BJ (cell line): ENCODE measurements at regions not wholly inside any gene's neighbourhood (a gene's known extent, or its start where the extent isn't known, plus 50 kb on each side); places are given as distances from the start of the nearest gene placed in this dataset.

Source experiments
- CTCF ChIA-PET: fragments of 350-600 bp; formaldehyde crosslinking; extraction: SDS; loops from one replicate; lab custom pipeline; 2021; ENCODE audit warnings: antibody characterized with exemption, inconsistent platforms; lab: Yijun Ruan, JAX
- POLR2A ChIA-PET: fragments of 300-600 bp; sonication (Branson Sonifier 250); formaldehyde crosslinking; extraction: SDS; loops from one replicate; lab custom pipeline; 2021; ENCODE audit warnings: antibody characterized with exemption; lab: Charles Lee
- DNase-seq: peaks from one replicate; pipeline ENCODE4 v3.0.0-alpha.2; 2011; ENCODE audit warnings: low read depth
- H3K27me3 ChIP-seq: 2 replicates; pipeline ENCODE4 v1.6.0; 2011; ENCODE audit warnings: low read length; ENCODE audit not compliant: control insufficient read depth, insufficient read depth
- H3K36me3 ChIP-seq: 2 replicates; pipeline ENCODE4 v1.5.1; 2011; ENCODE audit warnings: low read length; ENCODE audit not compliant: control insufficient read depth, insufficient read depth
- H3K4me3 ChIP-seq: 2 replicates; pipeline ENCODE4 v1.5.1; 2011; ENCODE audit warnings: low read depth, mild to moderate bottlenecking, control low read depth, low read length
- TF ChIP-seq, protein P1 (sequence below): IDR thresholded peaks from 2 replicates; pipeline ENCODE4 v1.5.1; 2011; ENCODE audit warnings: low read depth, mild to moderate bottlenecking, control low read depth, inconsistent platforms, low read length, moderate library complexity; ENCODE audit not compliant: insufficient read depth

DNA sequence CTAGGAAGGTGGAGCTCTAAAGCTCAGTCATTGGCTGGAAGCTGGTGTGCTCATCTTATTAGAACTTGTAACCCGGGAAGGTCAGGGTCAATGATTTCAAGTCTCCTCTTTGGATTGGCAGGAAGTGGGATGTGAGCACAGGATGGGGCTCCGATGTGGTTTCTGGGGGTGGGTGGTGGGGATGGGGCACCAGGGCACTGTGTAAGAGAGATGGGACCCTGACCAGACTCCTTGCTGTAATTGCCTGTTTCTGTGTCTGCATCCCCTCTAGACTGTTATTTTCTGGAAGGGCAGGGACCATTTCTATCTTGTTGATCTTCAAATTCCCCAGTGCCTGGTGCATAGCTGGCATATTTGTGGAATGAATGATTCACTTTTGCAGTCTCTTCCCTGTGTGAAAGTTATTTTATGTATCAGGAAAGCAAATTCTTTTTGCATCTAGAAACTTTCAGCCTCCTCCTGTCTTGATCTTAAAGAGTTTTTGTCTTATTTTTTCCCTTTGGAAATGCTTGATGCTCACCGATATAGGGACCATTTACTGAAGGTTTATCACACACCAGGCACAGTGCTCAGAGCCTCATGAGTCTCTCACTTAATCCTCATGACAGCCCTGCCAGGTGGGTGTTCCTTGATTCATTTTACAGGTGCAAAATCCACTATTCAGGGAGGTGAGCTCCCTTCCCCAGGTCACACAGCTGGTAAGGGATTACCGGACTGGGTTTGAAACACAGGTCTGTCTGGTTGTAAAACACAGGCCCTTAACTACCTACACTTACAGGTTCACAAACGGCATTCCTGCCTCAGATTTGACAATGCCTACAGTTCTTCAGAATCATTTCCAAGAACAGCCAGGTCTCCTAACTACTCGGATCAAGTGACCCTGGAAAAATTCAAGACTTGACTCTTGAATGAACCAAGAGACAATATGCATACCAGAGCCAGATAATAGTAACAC lies 86.9 kb upstream of the IGF1 start:
- POLR2A ChIA-PET, result no interaction called here
- Histone ChIP-seq H3K4me3 (no peak overlapping the region), H3K27me3 (no peaks in the 10 kb centered on the region), H3K36me3 (no peaks in the 10 kb centered on the region)
- CTCF ChIA-PET, result interaction anchor here (0.8 to 1.0 kb wide), 4 partner anchors 14 to 99 kb away, joined by 3 read pairs; no protein-coding TSS in a partner anchor
- peak; percentile 87 for DNase-seq
- TF ChIP-seq, protein P1, sequence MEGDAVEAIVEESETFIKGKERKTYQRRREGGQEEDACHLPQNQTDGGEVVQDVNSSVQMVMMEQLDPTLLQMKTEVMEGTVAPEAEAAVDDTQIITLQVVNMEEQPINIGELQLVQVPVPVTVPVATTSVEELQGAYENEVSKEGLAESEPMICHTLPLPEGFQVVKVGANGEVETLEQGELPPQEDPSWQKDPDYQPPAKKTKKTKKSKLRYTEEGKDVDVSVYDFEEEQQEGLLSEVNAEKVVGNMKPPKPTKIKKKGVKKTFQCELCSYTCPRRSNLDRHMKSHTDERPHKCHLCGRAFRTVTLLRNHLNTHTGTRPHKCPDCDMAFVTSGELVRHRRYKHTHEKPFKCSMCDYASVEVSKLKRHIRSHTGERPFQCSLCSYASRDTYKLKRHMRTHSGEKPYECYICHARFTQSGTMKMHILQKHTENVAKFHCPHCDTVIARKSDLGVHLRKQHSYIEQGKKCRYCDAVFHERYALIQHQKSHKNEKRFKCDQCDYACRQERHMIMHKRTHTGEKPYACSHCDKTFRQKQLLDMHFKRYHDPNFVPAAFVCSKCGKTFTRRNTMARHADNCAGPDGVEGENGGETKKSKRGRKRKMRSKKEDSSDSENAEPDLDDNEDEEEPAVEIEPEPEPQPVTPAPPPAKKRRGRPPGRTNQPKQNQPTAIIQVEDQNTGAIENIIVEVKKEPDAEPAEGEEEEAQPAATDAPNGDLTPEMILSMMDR, result no peak

DNA sequence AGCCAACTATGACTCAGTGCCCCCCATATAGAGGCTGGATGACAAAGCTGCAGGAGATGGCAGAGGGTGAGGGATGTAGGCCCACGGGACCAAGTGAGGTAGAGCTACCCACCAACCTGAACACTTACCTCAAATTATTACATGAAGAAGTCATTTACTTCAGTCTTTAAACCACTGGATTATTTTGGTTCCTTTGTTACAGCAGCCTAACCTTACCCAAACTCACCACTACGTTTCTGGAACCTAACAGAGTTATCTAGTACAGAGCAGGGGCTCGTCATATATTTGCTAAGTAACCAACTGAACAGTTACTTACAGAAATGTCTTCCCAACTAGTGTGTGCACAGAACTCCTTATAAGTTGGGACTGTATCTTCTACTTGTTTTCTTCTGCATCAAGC lies 85.2 kb upstream of the IGF1 start:
- TF ChIP-seq, protein P1, result no peak
- Histone ChIP-seq H3K27me3 (no peaks in the 10 kb centered on the region), H3K4me3 (no peak overlapping the region), H3K36me3 (no peaks in the 10 kb centered on the region)
- no peak for DNase-seq
- ChIA-PET CTCF (interaction anchor here (1.0 to 1.6 kb wide), 2 partner anchors 137 to 175 kb away, joined by 3 to 4 read pairs; no protein-coding TSS in a partner anchor), POLR2A (no interaction called here)

DNA sequence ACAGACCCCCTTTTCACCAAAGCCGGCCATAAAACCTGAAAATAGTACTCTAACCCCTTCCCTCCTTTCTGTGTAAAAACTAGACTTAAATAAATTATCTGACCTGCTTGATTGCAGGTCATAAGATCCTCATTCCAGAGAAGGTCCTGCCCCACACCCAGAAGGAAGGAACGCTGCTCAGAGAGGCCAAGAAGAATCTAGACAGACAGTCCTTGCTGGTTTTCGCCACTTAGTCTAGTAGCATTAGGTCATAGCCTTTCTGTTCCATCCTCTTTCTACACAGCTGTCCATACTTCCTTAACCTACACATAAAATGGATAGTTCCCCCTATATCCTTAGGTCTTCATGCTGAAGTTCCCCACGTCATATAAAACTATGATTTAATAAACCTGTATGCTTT lies 83.7 kb upstream of the IGF1 start:
- Histone ChIP-seq H3K4me3 (no peak overlapping the region), H3K27me3 (no peaks in the 10 kb centered on the region), H3K36me3 (no peaks in the 10 kb centered on the region)
- ChIA-PET POLR2A (no interaction called here), CTCF (no interaction called here)
- TF ChIP-seq, protein P1, result no peak
- DNase-seq, result no peak

DNA sequence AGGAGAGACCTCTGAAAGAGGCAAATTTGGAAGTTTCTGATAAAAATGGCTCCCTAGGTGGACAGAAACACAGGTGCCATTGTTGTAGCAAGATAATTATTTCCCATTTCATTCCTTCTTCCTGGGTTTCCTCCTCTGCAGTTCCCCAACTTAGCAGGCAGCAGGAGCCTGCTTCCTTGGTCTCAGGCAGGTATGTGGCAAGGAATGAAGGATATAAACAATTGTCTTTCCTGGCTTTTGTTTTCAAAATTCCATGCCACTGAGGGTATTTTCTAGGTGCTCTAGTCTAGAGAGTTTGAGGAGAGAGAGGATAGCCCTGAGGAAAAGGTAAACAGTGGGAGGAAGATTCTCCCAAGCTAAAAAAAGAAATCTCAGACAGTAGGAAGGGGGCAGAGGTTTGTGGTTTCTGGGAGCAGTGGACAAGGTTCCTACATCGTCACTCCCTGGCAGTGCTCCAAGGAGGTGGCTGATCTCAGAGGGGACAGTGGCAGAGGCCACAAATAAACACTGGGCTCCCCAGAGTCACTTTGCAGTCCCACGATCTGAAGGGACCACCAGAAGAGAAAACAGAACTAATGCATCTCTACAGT lies 82.6 kb upstream of the IGF1 start:
- no peak overlapping the region for H3K4me3 ChIP-seq
- no peaks in the 10 kb centered on the region for H3K36me3 ChIP-seq
- DNase-seq, result no peak
- TF ChIP-seq, protein P1, result no peak
- no peaks in the 10 kb centered on the region for H3K27me3 ChIP-seq
- ChIA-PET POLR2A (no interaction called here), CTCF (no interaction called here)

DNA sequence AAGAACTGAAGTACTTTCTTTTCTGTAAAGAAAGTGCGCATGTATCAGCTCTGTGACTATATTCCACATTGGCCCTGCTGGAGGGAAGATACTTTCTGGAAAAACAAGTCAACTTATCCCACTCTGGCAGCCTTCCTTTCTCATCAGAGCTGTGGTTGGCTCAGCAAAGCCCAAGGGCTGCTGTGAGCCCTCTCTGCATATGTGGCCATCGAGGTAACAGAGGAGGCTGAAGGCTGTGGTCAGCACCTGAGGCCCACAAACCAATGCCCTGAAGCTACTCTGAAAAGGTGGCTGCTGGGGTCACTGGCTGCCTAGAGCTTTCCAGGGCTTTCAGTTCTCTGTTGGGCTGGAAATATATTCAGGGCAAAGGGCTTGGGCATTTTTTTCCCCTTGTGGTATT lies 70.8 kb upstream of the IGF1 start:
- Histone ChIP-seq H3K36me3 (no peaks in the 10 kb centered on the region), H3K27me3 (no peaks in the 10 kb centered on the region), H3K4me3 (no peak overlapping the region)
- CTCF ChIA-PET, result interaction anchor here (0.8 kb wide), 1 partner anchor 9 kb away, joined by 3 read pairs; no protein-coding TSS in a partner anchor
- DNase-seq, result no peak
- TF ChIP-seq, protein P1, result no peak
- POLR2A ChIA-PET, result no interaction called here
